Endothelial cell of umbilical vein (primary cell): ENCODE measurements at regions not wholly inside any gene's neighbourhood (a gene's known extent, or its start where the extent isn't known, plus 50 kb on each side); places are given as distances from the start of the nearest gene placed in this dataset.

ENCODE experiments used
- CTCF ChIP-seq, 2 donors: IDR thresholded peaks; 1 replicate in 1 of 2; 2 replicates in 1 of 2; pipeline ENCODE4 v1.5.1; 2011; ENCODE audit warnings: low read length in 2 of 2, mild to moderate bottlenecking in 2 of 2, moderate library complexity in 2 of 2, control low read depth in 1 of 2, inconsistent platforms in 1 of 2, low read depth in 1 of 2; ENCODE audit not compliant: insufficient read depth in 1 of 2; ENCODE audit errors: extremely low read depth in 1 of 2
- FOS ChIP-seq: IDR thresholded peaks from 2 replicates; pipeline ENCODE4 v1.6.1; 2011; ENCODE audit warnings: mild to moderate bottlenecking, low read length, moderate library complexity, borderline replicate concordance; ENCODE audit not compliant: insufficient read depth
- POLR2A ChIP-seq: IDR thresholded peaks from 2 replicates; pipeline ENCODE4 v1.6.1; 2012; ENCODE audit warnings: low read depth, mild to moderate bottlenecking, control low read depth, low read length
- POLR2AphosphoS5 ChIP-seq: IDR thresholded peaks from 2 replicates; pipeline ENCODE4 v1.6.1; 2012; ENCODE audit warnings: low read depth, mild to moderate bottlenecking, control low read depth, low read length, moderate library complexity; ENCODE audit not compliant: insufficient read depth

- TF ChIP-seq POLR2AphosphoS5 (no peak), CTCF (IDR thresholded peaks at IDR 0.05; ENCODE audit: extremely low read depth in 1 of 2, insufficient read depth in 1 of 2, low read depth in 1 of 2, low read length in 2 of 2) (no peak), FOS (no peak), POLR2A (no peak)
Observed at GRCh38 chr6:240151-240550, 52.1 kb upstream of the DUSP22 start.
